Liver (tissue), 3 donors: ENCODE measurements at regions not wholly inside any gene's neighbourhood (a gene's known extent, or its start where the extent isn't known, plus 50 kb on each side); places are given as distances from the start of the nearest gene placed in this dataset.

Experiments used
- CTCF ChIP-seq: fragments of 150-350 bp; IDR thresholded peaks from 2 replicates; pipeline ENCODE4 v1.5.1; 2017; ENCODE audit warnings: improper control_type of control experiment, low read depth, low read length; ENCODE audit not compliant: missing input control
- EGR1 ChIP-seq, 2 donors: IDR thresholded peaks; 2 replicates each; pipeline ENCODE4 v1.6.1; 2016 to 2018; ENCODE audit warnings: antibody characterized with exemption in 2 of 2, low read depth in 2 of 2
- RAD21 ChIP-seq, 2 donors: IDR thresholded peaks; 2 replicates each; pipeline ENCODE4 v1.6.1; 2016; ENCODE audit warnings: antibody characterized with exemption in 2 of 2, mild to moderate bottlenecking in 2 of 2
- REST ChIP-seq: IDR thresholded peaks from 2 replicates; pipeline ENCODE4 v1.6.1; 2016; ENCODE audit warnings: antibody characterized with exemption, mild to moderate bottlenecking
- RXRA ChIP-seq, 2 donors: IDR thresholded peaks; 2 replicates each; pipeline ENCODE4 v1.6.1; 2017 to 2018; ENCODE audit warnings: antibody characterized with exemption in 2 of 2, mild to moderate bottlenecking in 1 of 2
- TAF1 ChIP-seq: conservative IDR thresholded peaks from 2 replicates; pipeline ENCODE4 v1.6.1; 2016; ENCODE audit warnings: antibody characterized with exemption, mild to moderate bottlenecking
- YY1 ChIP-seq: IDR thresholded peaks from 2 replicates; pipeline ENCODE4 v1.6.1; 2016; ENCODE audit warnings: antibody characterized with exemption, mild to moderate bottlenecking
- TF ChIP-seq, protein P1 (sequence below): IDR thresholded peaks from 2 replicates; pipeline ENCODE4 v1.6.1; 2016; ENCODE audit warnings: antibody characterized with exemption
- TF ChIP-seq, protein P2 (sequence below): IDR thresholded peaks from 2 replicates; pipeline ENCODE4 v1.6.1; 2016; ENCODE audit warnings: antibody characterized with exemption
- TF ChIP-seq, protein P3 (sequence below): IDR thresholded peaks from 2 replicates; pipeline ENCODE4 v1.6.1; 2016; ENCODE audit warnings: antibody characterized with exemption
- donor health status: healthy.
- donor health status: healthy.

DNA sequence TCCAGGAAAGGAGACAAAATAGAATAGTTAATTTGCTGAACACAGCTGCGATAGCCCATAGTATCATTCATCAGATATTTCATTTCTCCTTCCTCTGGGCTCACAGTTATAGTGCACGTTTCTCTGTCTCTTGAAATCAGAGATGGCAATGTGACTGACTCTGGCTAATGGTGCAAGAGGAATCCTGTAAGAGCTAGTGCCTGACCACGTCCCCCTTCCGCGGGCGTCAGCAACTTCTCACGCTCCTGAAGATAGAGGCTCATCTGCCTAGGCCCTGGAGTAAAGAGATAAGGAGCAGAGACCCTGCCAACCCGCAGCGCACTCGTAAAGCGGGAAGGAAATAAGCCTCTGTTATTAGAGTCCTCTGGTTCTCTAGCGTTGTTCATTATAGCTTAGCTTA is 391.8 kb downstream of the VPS13C start:
- TF ChIP-seq, protein P1, sequence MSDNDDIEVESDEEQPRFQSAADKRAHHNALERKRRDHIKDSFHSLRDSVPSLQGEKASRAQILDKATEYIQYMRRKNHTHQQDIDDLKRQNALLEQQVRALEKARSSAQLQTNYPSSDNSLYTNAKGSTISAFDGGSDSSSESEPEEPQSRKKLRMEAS: no peak
- TF ChIP-seq CTCF (no peak), RAD21 (IDR thresholded peaks at IDR 0.05) (no peak), REST (no peak), RXRA (IDR thresholded peaks at IDR 0.05) (no peak), EGR1 (IDR thresholded peaks at IDR 0.05; ENCODE audit: low read depth in 2 of 2) (no peak), YY1 (no peak), TAF1 (no peak)
- TF ChIP-seq, protein P2, sequence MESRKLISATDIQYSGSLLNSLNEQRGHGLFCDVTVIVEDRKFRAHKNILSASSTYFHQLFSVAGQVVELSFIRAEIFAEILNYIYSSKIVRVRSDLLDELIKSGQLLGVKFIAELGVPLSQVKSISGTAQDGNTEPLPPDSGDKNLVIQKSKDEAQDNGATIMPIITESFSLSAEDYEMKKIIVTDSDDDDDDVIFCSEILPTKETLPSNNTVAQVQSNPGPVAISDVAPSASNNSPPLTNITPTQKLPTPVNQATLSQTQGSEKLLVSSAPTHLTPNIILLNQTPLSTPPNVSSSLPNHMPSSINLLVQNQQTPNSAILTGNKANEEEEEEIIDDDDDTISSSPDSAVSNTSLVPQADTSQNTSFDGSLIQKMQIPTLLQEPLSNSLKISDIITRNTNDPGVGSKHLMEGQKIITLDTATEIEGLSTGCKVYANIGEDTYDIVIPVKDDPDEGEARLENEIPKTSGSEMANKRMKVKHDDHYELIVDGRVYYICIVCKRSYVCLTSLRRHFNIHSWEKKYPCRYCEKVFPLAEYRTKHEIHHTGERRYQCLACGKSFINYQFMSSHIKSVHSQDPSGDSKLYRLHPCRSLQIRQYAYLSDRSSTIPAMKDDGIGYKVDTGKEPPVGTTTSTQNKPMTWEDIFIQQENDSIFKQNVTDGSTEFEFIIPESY: no peak
- TF ChIP-seq, protein P3, sequence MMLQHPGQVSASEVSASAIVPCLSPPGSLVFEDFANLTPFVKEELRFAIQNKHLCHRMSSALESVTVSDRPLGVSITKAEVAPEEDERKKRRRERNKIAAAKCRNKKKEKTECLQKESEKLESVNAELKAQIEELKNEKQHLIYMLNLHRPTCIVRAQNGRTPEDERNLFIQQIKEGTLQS: no peak
